GM18508 (cell line): ENCODE measurements at regions not wholly inside any gene's neighbourhood (a gene's known extent, or its start where the extent isn't known, plus 50 kb on each side); places are given as distances from the start of the nearest gene placed in this dataset.

ENCODE experiments used
- ATAC-seq: cut with Tn5 transposase; IDR thresholded peaks from one replicate; pipeline ENCODE4 v1.9.1; 2021; ENCODE audit warnings: moderate number of reproducible peaks; ENCODE audit not compliant: insufficient read depth, unreplicated experiment

- no peak for ATAC-seq
Observed at GRCh38 chr18:60656553-60656952, 284.0 kb upstream of the MC4R start.

- ATAC-seq = no peak
Observed at GRCh38 chr18:60662491-60662890, 289.9 kb upstream of the MC4R start.

GRCh38 chr18:60663060-60663989 is 290.8 kb upstream of the MC4R start:
- ATAC-seq = no peak

- no peak for ATAC-seq
Observed at GRCh38 chr18:60664736-60665135, 292.2 kb upstream of the MC4R start.

- no peak for ATAC-seq
Observed at GRCh38 chr18:60667016-60667415, 294.4 kb upstream of the MC4R start.

- ATAC-seq = no peak
Observed at GRCh38 chr18:60668583-60668982, 296.0 kb upstream of the MC4R start.

- ATAC-seq = no peak
Observed at GRCh38 chr18:60669938-60670337, 297.4 kb upstream of the MC4R start.

GRCh38 chr18:60671021-60671420 is 298.4 kb upstream of the MC4R start:
- no peak for ATAC-seq

- ATAC-seq = no peak
Observed at GRCh38 chr18:60675126-60675525, 302.6 kb upstream of the MC4R start.

- ATAC-seq = no peak
Observed at GRCh38 chr18:60675801-60676200, 303.2 kb upstream of the MC4R start.

GRCh38 chr18:60676815-60677214 is 304.2 kb upstream of the MC4R start:
- ATAC-seq = no peak

- no peak for ATAC-seq
Observed at GRCh38 chr18:60684843-60685513, 312.4 kb upstream of the MC4R start.

GRCh38 chr18:60686142-60686541 is 313.6 kb upstream of the MC4R start:
- ATAC-seq = no peak

GRCh38 chr18:60691061-60691460 is 318.5 kb upstream of the MC4R start:
- no peak for ATAC-seq

- ATAC-seq = no peak
Observed at GRCh38 chr18:60693426-60693825, 320.9 kb upstream of the MC4R start.

GRCh38 chr18:60698901-60699300 is 326.3 kb upstream of the MC4R start:
- ATAC-seq = no peak

- ATAC-seq = no peak
Observed at GRCh38 chr18:60722742-60723141, 350.2 kb upstream of the MC4R start.

- no peak for ATAC-seq
Observed at GRCh38 chr18:60732143-60732542, 359.6 kb upstream of the MC4R start.

GRCh38 chr18:60739212-60739611 is 366.6 kb upstream of the MC4R start:
- ATAC-seq = no peak

- no peak for ATAC-seq
Observed at GRCh38 chr18:60740313-60740712, 367.7 kb upstream of the MC4R start.

GRCh38 chr18:60746491-60746890 is 373.9 kb upstream of the MC4R start:
- ATAC-seq = no peak

- ATAC-seq = no peak
Observed at GRCh38 chr18:60746919-60747318, 374.3 kb upstream of the MC4R start.
